ENCODE measurements at regions not wholly inside any gene's neighbourhood (a gene's known extent, or its start where the extent isn't known, plus 50 kb on each side); places are given as distances from the start of the nearest gene placed in this dataset.
"Not testable (repeated sequence)": the region's sequence is repeated elsewhere in the genome, so short reads cannot be mapped to it uniquely, and the experiment has no call there.

GRCh38 chr6:119418084-119418483, 68.5 kb upstream of the MAN1A1 start:
- H2AFZ ChIP-seq (replicated peaks; ENCODE audit: low read length, poor library complexity); H2AK9ac ChIP-seq (replicated peaks; ENCODE audit: low read depth, low read length, poor library complexity); H3K9me1 ChIP-seq (ENCODE audit: insufficient read depth, low read length); ATAC-seq (ENCODE audit: low read depth); H4K91ac ChIP-seq (ENCODE audit: insufficient read depth, low read depth, low read length); H3K27me3 ChIP-seq (ENCODE audit: control insufficient read depth, insufficient read depth, low read length); H2BK5ac ChIP-seq (ENCODE audit: low read depth, low read length, poor library complexity, severe bottlenecking); CTCF ChIA-PET; H4K8ac ChIP-seq (ENCODE audit: low read depth in 2 of 2, low read length in 2 of 2); H3K18ac ChIP-seq (ENCODE audit: low read depth, low read length); H3K14ac ChIP-seq (replicated peaks; ENCODE audit: low read depth, low read length); H4K5ac ChIP-seq (ENCODE audit: low read depth, low read length); H3K4me1 ChIP-seq (ENCODE audit: control insufficient read depth, insufficient read depth, low read length); dilution Hi-C loops (cut with HindIII; ENCODE audit: low sequenced_read_pairs, unreplicated experiment); H3K56ac ChIP-seq (ENCODE audit: extremely low read depth, insufficient read depth, low read length); H2BK20ac ChIP-seq (ENCODE audit: low read depth, low read length); H3K4me3 ChIP-seq (ENCODE audit: insufficient read depth, low read depth, low read length); H2BK15ac ChIP-seq (ENCODE audit: low read depth, low read length); H3K27ac ChIP-seq (ENCODE audit: insufficient read depth, low read length); H4K20me1 ChIP-seq (ENCODE audit: insufficient read depth, low read length); in situ Hi-C loops (cut with MboI; ENCODE audit: low sequenced_read_pairs); POLR2A ChIA-PET (ENCODE audit: unreplicated experiment); H2AK5ac ChIP-seq (ENCODE audit: low read depth, low read length); H3K9me3 ChIP-seq (ENCODE audit: control insufficient read depth, insufficient read depth, low read length); H3K4ac ChIP-seq (ENCODE audit: low read depth, low read length); H3K4me2 ChIP-seq (ENCODE audit: low read depth, low read length); H3K23ac ChIP-seq (ENCODE audit: low read depth, low read length); DNase-seq; H3K9ac ChIP-seq (ENCODE audit: low read depth, low read length); H2BK120ac ChIP-seq (ENCODE audit: low read depth, low read length); H3K79me1 ChIP-seq (ENCODE audit: low read depth in 1 of 2, low read length in 2 of 2); BruUV-seq (replicated peaks); H3K36me3 ChIP-seq (ENCODE audit: control insufficient read depth, insufficient read depth, low read length); intact Hi-C loops (cut with micrococcal nuclease): not testable (repeated sequence)
- WGBS, 2 experiments (ENCODE audit: extremely low coverage in 2 of 2, insufficient read length in 1 of 2) = no CpG with 5 or more reads among the region's 2 CpGs

Data from IMR-90 (cell line).